Fibroblast of lung (primary cell): ENCODE measurements at regions not wholly inside any gene's neighbourhood (a gene's known extent, or its start where the extent isn't known, plus 50 kb on each side); places are given as distances from the start of the nearest gene placed in this dataset.

ENCODE experiments used
- DNase-seq, 2 donors: peaks; one replicate each; pipeline versions ENCODE4 v3.0.0 to v3.0.0-alpha.2; 2010; ENCODE audit warnings: low read depth in 2 of 2
- H2AFZ ChIP-seq: 2 replicates; pipeline ENCODE4 v1.5.1; 2012; ENCODE audit warnings: low read length, control low read depth, inconsistent platforms
- H3K27ac ChIP-seq: 2 replicates; pipeline ENCODE4 v1.5.1; 2011; ENCODE audit warnings: low read length, control low read depth; ENCODE audit not compliant: insufficient read depth
- H3K27me3 ChIP-seq: 2 replicates; pipeline ENCODE4 v1.5.1; 2011; ENCODE audit warnings: mild to moderate bottlenecking, low read length; ENCODE audit not compliant: control insufficient read depth, insufficient read depth
- H3K36me3 ChIP-seq: 2 replicates; pipeline ENCODE4 v1.5.1; 2011; ENCODE audit warnings: low read length; ENCODE audit not compliant: control insufficient read depth, insufficient read depth
- H3K4me1 ChIP-seq: 2 replicates; pipeline ENCODE4 v1.5.1; 2011; ENCODE audit warnings: low read length; ENCODE audit not compliant: control insufficient read depth, insufficient read depth; ENCODE audit errors: extremely low read depth
- H3K4me2 ChIP-seq: 2 replicates; pipeline ENCODE4 v1.5.1; 2011; ENCODE audit warnings: low read length, control low read depth; ENCODE audit not compliant: insufficient read depth; ENCODE audit errors: extremely low read depth
- H3K4me3 ChIP-seq, 4 experiments: fragments of 200-600 bp in 1 of 4; sonication (generic) in 1 of 4; replicated peaks in 1 of 4; 2 replicates each; pipeline ENCODE4 v1.5.1; 2011 to 2016; ENCODE audit warnings: low read length in 4 of 4, low read depth in 3 of 4, mild to moderate bottlenecking in 3 of 4, control low read depth in 2 of 4, inconsistent platforms in 1 of 4, mixed read lengths in 1 of 4; ENCODE audit not compliant: insufficient read depth in 1 of 4; ENCODE audit errors: control extremely low read depth in 1 of 4
- H3K79me2 ChIP-seq: 2 replicates; pipeline ENCODE4 v1.5.1; 2012; ENCODE audit warnings: mild to moderate bottlenecking, low read length, inconsistent platforms; ENCODE audit not compliant: control insufficient read depth, insufficient read depth
- H3K9ac ChIP-seq: 2 replicates; pipeline ENCODE4 v1.5.1; 2011; ENCODE audit warnings: mild to moderate bottlenecking, low read length, control low read depth; ENCODE audit not compliant: insufficient read depth
- H3K9me3 ChIP-seq: 2 replicates; pipeline ENCODE4 v1.5.1; 2012; ENCODE audit warnings: low read depth, low read length; ENCODE audit not compliant: control insufficient read depth, insufficient read depth
- H4K20me1 ChIP-seq: 2 replicates; pipeline ENCODE4 v1.5.1; 2011; ENCODE audit warnings: low read length; ENCODE audit not compliant: control insufficient read depth, insufficient read depth; ENCODE audit errors: extremely low read depth
- CTCF ChIP-seq, 2 donors: IDR thresholded peaks in 1 of 2; conservative IDR thresholded peaks in 1 of 2; 1 replicate in 1 of 2; 2 replicates in 1 of 2; pipeline ENCODE4 v1.5.1; 2011 to 2012; ENCODE audit warnings: low read length in 2 of 2, control low read depth in 1 of 2, inconsistent platforms in 1 of 2, low read depth in 1 of 2, mild to moderate bottlenecking in 1 of 2
- EZH2 ChIP-seq: IDR thresholded peaks from 2 replicates; pipeline ENCODE4 v1.5.1; 2012; ENCODE audit warnings: low read length, control low read depth, mild to moderate bottlenecking; ENCODE audit errors: missing control alignments

- H2AFZ ChIP-seq = no peak overlapping the region
- no peaks in the 10 kb centered on the region for H3K36me3 ChIP-seq
- no peak overlapping the region for H3K9ac ChIP-seq
- TF ChIP-seq CTCF (conservative IDR thresholded peaks at IDR 0.05 in 1 of 2, IDR thresholded peaks at IDR 0.05 in 1 of 2; ENCODE audit: low read depth in 1 of 2, low read length in 2 of 2) = no peak
- TF ChIP-seq EZH2 = no peak
- no peak overlapping the region for H3K4me2 ChIP-seq
- H4K20me1 ChIP-seq = no peaks in the 10 kb centered on the region
- DNase-seq = no peak
- H3K79me2 ChIP-seq = no peaks in the 10 kb centered on the region
- no peak overlapping the region for H3K27ac ChIP-seq
- H3K9me3 ChIP-seq = no peaks in the 10 kb centered on the region
- H3K4me1 ChIP-seq = peaks cover 22% of the 10 kb centered on the region
- H3K4me3 ChIP-seq = no peak overlapping the region
- no peaks in the 10 kb centered on the region for H3K27me3 ChIP-seq
Measured at GRCh38 chr6:139885909-139886308, 511.5 kb upstream of the CITED2 start.

- H3K36me3 ChIP-seq = no peaks in the 10 kb centered on the region
- no peaks in the 10 kb centered on the region for H3K27me3 ChIP-seq
- H3K4me3 ChIP-seq = no peak overlapping the region
- no peak overlapping the region for H3K27ac ChIP-seq
- H4K20me1 ChIP-seq = no peaks in the 10 kb centered on the region
- no peak for TF ChIP-seq CTCF (conservative IDR thresholded peaks at IDR 0.05 in 1 of 2, IDR thresholded peaks at IDR 0.05 in 1 of 2; ENCODE audit: low read depth in 1 of 2, low read length in 2 of 2)
- TF ChIP-seq EZH2 = no peak
- no peaks in the 10 kb centered on the region for H3K9me3 ChIP-seq
- no peak overlapping the region for H3K4me2 ChIP-seq
- no peaks in the 10 kb centered on the region for H3K79me2 ChIP-seq
- H2AFZ ChIP-seq = no peak overlapping the region
- peaks cover 22% of the 10 kb centered on the region for H3K4me1 ChIP-seq
- no peak overlapping the region for H3K9ac ChIP-seq
- DNase-seq = peak in 1 of 2 donors; percentile 58
Measured at GRCh38 chr6:139883776-139884175, 509.3 kb upstream of the CITED2 start.

- H3K9ac ChIP-seq = no peak overlapping the region
- no peaks in the 10 kb centered on the region for H3K36me3 ChIP-seq
- TF ChIP-seq EZH2 = no peak
- TF ChIP-seq CTCF (conservative IDR thresholded peaks at IDR 0.05 in 1 of 2, IDR thresholded peaks at IDR 0.05 in 1 of 2; ENCODE audit: low read depth in 1 of 2, low read length in 2 of 2) = no peak
- no peaks in the 10 kb centered on the region for H3K27me3 ChIP-seq
- H2AFZ ChIP-seq = peak overlapping the region; percentile 45
- H3K4me1 ChIP-seq = peaks cover 18% of the 10 kb centered on the region
- no peaks in the 10 kb centered on the region for H3K9me3 ChIP-seq
- H3K27ac ChIP-seq = peak overlapping the region; percentile 50
- no peaks in the 10 kb centered on the region for H4K20me1 ChIP-seq
- no peak overlapping the region for H3K4me3 ChIP-seq
- H3K79me2 ChIP-seq = no peaks in the 10 kb centered on the region
- peak overlapping the region; percentile 72 for H3K4me2 ChIP-seq
- DNase-seq = peak; percentile 40 to 66
Measured at GRCh38 chr6:139882977-139883728, 508.7 kb upstream of the CITED2 start.
